SK-N-SH (cell line): ENCODE measurements at regions not wholly inside any gene's neighbourhood (a gene's known extent, or its start where the extent isn't known, plus 50 kb on each side); places are given as distances from the start of the nearest gene placed in this dataset.

ENCODE experiments used
- CTCF ChIA-PET: fragments of 300-600, 350-600 bp; formaldehyde crosslinking; extraction: SDS; loops from one replicate; lab custom pipeline; 2021; lab: Yijun Ruan, JAX
- POLR2A ChIA-PET: fragments of 350-600 bp; sonication (Branson Sonifier 250); formaldehyde crosslinking; extraction: SDS; loops from one replicate; lab custom pipeline; 2020; ENCODE audit warnings: antibody characterized with exemption, inconsistent platforms; lab: Yijun Ruan, JAX
- DNase-seq: peaks from one replicate; pipeline ENCODE4 v3.0.0; 2012
- H2AFZ ChIP-seq: fragments of 200-600 bp; sonication (generic); 2 replicates; pipeline ENCODE4 v1.8.1; 2016; ENCODE audit warnings: antibody characterized with exemption, mild to moderate bottlenecking, low read depth
- H3F3A ChIP-seq: fragments of 200-600 bp; sonication (generic); replicated peaks from 2 replicates; pipeline ENCODE3; 2016; ENCODE audit warnings: antibody characterized with exemption, mild to moderate bottlenecking; ENCODE audit not compliant: insufficient read depth
- H3K27ac ChIP-seq, 2 experiments: fragments of 200-500 bp in 1 of 2; fragments of 200-600 bp in 1 of 2; sonication (Bioruptor generic) in 1 of 2; sonication (generic), shearing (Covaris generic) in 1 of 2; 2 replicates each; pipeline versions ENCODE4 v1.5.1 to v1.6.1; 2014 to 2016; ENCODE audit warnings: low read depth in 2 of 2, inconsistent platforms in 1 of 2, low read length in 1 of 2, mild to moderate bottlenecking in 1 of 2, mixed read lengths in 1 of 2
- H3K27me3 ChIP-seq: fragments of 200-600 bp; sonication (generic), shearing (Covaris generic); 2 replicates; pipeline ENCODE4 v1.6.1; 2016; ENCODE audit warnings: mixed run types; ENCODE audit not compliant: insufficient read depth
- H3K36me3 ChIP-seq, 2 experiments: fragments of 200-500 bp in 1 of 2; fragments of 200-600 bp in 1 of 2; sonication (Bioruptor generic) in 1 of 2; sonication (generic) in 1 of 2; replicated peaks in 1 of 2; 2 replicates each; pipeline versions ENCODE3 to v1.5.1; 2014 to 2016; ENCODE audit warnings: low read length in 1 of 2, mild to moderate bottlenecking in 1 of 2; ENCODE audit not compliant: insufficient read depth in 2 of 2, control insufficient read depth in 1 of 2
- H3K4me1 ChIP-seq, 2 experiments: fragments of 200-500 bp in 1 of 2; fragments of 200-600 bp in 1 of 2; sonication (Bioruptor generic) in 1 of 2; sonication (generic), shearing (Covaris generic) in 1 of 2; 2 replicates each; pipeline versions ENCODE4 v1.5.1 to v1.6.1; 2014 to 2016; ENCODE audit warnings: low read depth in 1 of 2, low read length in 1 of 2, mixed run types in 1 of 2; ENCODE audit not compliant: insufficient read depth in 2 of 2, control insufficient read depth in 1 of 2
- H3K4me2 ChIP-seq: fragments of 200-600 bp; sonication (generic), shearing (Covaris generic); 2 replicates; pipeline ENCODE4 v1.6.1; 2017; ENCODE audit warnings: mixed run types
- H3K4me3 ChIP-seq, 2 experiments: fragments of 200-500 bp in 1 of 2; fragments of 200-600 bp in 1 of 2; sonication (Bioruptor generic) in 1 of 2; sonication (generic), shearing (Covaris generic) in 1 of 2; 2 replicates each; pipeline versions ENCODE4 v1.5.1 to v1.8.1; 2014 to 2016; ENCODE audit warnings: low read depth in 2 of 2, inconsistent platforms in 1 of 2, low read length in 1 of 2, mild to moderate bottlenecking in 1 of 2, mixed read lengths in 1 of 2, moderate library complexity in 1 of 2
- H3K79me2 ChIP-seq: fragments of 200-600 bp; sonication (generic); 2 replicates; pipeline ENCODE4 v1.8.1; 2017; ENCODE audit warnings: mild to moderate bottlenecking; ENCODE audit not compliant: insufficient read depth
- H3K9ac ChIP-seq: fragments of 200-600 bp; sonication (generic); 2 replicates; pipeline ENCODE4 v1.6.1; 2017; ENCODE audit warnings: mixed run types
- H3K9me2 ChIP-seq: fragments of 200-600 bp; sonication (generic); 2 replicates; pipeline ENCODE4 v1.6.1; 2017; ENCODE audit warnings: mixed run types
- H3K9me3 ChIP-seq: fragments of 200-600 bp; sonication (generic); 2 replicates; pipeline ENCODE4 v1.6.1; 2017; ENCODE audit warnings: mixed run types, mild to moderate bottlenecking, moderate library complexity
- H4K20me1 ChIP-seq: fragments of 200-600 bp; sonication (generic); 2 replicates; pipeline ENCODE4 v1.6.1; 2017; ENCODE audit warnings: mild to moderate bottlenecking, mixed run types; ENCODE audit not compliant: insufficient read depth
- CHD2 ChIP-seq: fragments of 150-350 bp; IDR thresholded peaks from 2 replicates; pipeline ENCODE4 v1.6.1; 2018; ENCODE audit warnings: low read length; ENCODE audit not compliant: partially characterized antibody
- ELF1 ChIP-seq: IDR thresholded peaks from 2 replicates; pipeline ENCODE4 v1.4.0; 2012
- FOXJ3 ChIP-seq: sonication (generic); formaldehyde crosslinking; IDR thresholded peaks from 2 replicates; pipeline ENCODE4 v1.5.1; 2020; ENCODE audit warnings: mild to moderate bottlenecking, missing genetic modification reagents
- GABPA ChIP-seq: IDR thresholded peaks from 2 replicates; pipeline ENCODE4 v1.4.0; 2012; ENCODE audit warnings: low read depth, mild to moderate bottlenecking
- GATA2 ChIP-seq: sonication (generic); formaldehyde crosslinking; IDR thresholded peaks from 2 replicates; pipeline ENCODE4 v1.5.0; 2020; ENCODE audit warnings: mild to moderate bottlenecking, missing genetic modification reagents
- NFIC ChIP-seq: IDR thresholded peaks from 2 replicates; pipeline ENCODE4 v1.4.0; 2012; ENCODE audit warnings: borderline replicate concordance
- NRF1 ChIP-seq: IDR thresholded peaks from 2 replicates; pipeline ENCODE4 v1.6.1; 2012; ENCODE audit warnings: low read depth, mild to moderate bottlenecking, low read length
- POLR2AphosphoS5 ChIP-seq: IDR thresholded peaks from 2 replicates; pipeline ENCODE4 v1.6.1; 2012; ENCODE audit warnings: low read depth, low read length
- RAD21 ChIP-seq: IDR thresholded peaks from 2 replicates; pipeline ENCODE4 v1.6.1; 2012; ENCODE audit warnings: mild to moderate bottlenecking, low read length
- RCOR1 ChIP-seq: fragments of 150-350 bp; IDR thresholded peaks from 2 replicates; pipeline ENCODE4 v1.6.1; 2017; ENCODE audit warnings: antibody characterized with exemption, low read length
- RXRA ChIP-seq: IDR thresholded peaks from 2 replicates; pipeline ENCODE4 v1.4.0; 2012; ENCODE audit warnings: low read depth, mild to moderate bottlenecking, borderline replicate concordance
- SMC3 ChIP-seq: IDR thresholded peaks from 2 replicates; pipeline ENCODE4 v1.6.1; 2012; ENCODE audit warnings: low read depth, low read length, improper control_type of control experiment
- TCF12 ChIP-seq: IDR thresholded peaks from 2 replicates; pipeline ENCODE4 v1.4.0; 2012
- YY1 ChIP-seq: IDR thresholded peaks from 2 replicates; pipeline ENCODE4 v1.4.0; 2012; ENCODE audit warnings: low read depth, mild to moderate bottlenecking
- WGBS: methylation state at CpG from one replicate; pipeline ENCODE4 v1.1.6; 2017; ENCODE audit warnings: low lambda C conversion rate; 5-methylcytosine and 5-hydroxymethylcytosine counted together
- TF ChIP-seq, protein P1 (sequence below): IDR thresholded peaks from 2 replicates; pipeline ENCODE4 v1.4.0; 2012; ENCODE audit warnings: low read depth, borderline replicate concordance
- TF ChIP-seq, protein P2 (sequence below): IDR thresholded peaks from 2 replicates; pipeline ENCODE4 v1.4.0; 2012; ENCODE audit warnings: low read depth
- TF ChIP-seq, protein P3 (sequence below): fragments of 200-600 bp; sonication (generic); IDR thresholded peaks from 2 replicates; pipeline ENCODE4 v1.6.1; 2017; ENCODE audit warnings: antibody characterized with exemption, mild to moderate bottlenecking, moderate library complexity

DNA sequence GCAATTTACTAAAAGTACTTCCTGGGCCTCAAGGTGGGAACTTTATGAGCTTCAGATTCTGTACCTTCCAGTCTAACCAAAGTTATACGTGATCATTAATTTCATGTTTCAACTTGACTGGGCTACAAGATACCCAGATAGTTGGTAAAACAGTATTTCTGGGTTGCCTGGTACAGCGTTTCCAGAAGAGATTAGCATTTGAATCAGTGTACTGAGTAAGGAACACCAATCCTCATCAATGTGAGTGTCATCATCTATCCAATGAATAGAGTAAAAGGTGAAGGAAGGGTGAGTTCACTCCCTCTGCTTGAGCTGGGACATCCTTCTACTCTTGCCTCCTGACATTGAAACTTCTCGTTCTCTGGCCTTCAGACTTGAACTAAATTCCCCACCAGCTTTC, 274.5 kb upstream of the ID2 start:
- Histone ChIP-seq H3K9me2 (no peaks in the 10 kb centered on the region), H2AFZ (no peak overlapping the region), H3K79me2 (no peaks in the 10 kb centered on the region), H3K27me3 (no peaks in the 10 kb centered on the region), H3K4me1 (peaks cover 0 to 4% of the 10 kb centered on the region in 2 experiments; a peak in 1 of 4 replicates), H3K4me3 (no peak overlapping the region), H3F3A (no peaks in the 10 kb centered on the region), H3K4me2 (no peak overlapping the region), H4K20me1 (no peaks in the 10 kb centered on the region), H3K36me3 (no peaks in the 10 kb centered on the region), H3K9me3 (no peaks in the 10 kb centered on the region), H3K27ac (no peak overlapping the region), H3K9ac (no peak overlapping the region)
- no peak for DNase-seq
- ChIA-PET CTCF (interaction anchor here (1.0 kb wide), 1 partner anchor 12 kb away, joined by 3 read pairs; no protein-coding TSS in a partner anchor), POLR2A (no interaction called here)
- TF ChIP-seq POLR2AphosphoS5 = no peak
- TF ChIP-seq SMC3 = no peak
- TF ChIP-seq NRF1 = no peak
- no peak for TF ChIP-seq YY1
- no peak for TF ChIP-seq TCF12
- no peak for TF ChIP-seq GABPA
- no peak for TF ChIP-seq GATA2 (CRISPR knock-in tag)
- TF ChIP-seq, protein P1, sequence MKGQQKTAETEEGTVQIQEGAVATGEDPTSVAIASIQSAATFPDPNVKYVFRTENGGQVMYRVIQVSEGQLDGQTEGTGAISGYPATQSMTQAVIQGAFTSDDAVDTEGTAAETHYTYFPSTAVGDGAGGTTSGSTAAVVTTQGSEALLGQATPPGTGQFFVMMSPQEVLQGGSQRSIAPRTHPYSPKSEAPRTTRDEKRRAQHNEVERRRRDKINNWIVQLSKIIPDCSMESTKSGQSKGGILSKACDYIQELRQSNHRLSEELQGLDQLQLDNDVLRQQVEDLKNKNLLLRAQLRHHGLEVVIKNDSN = no peak
- TF ChIP-seq, protein P2, sequence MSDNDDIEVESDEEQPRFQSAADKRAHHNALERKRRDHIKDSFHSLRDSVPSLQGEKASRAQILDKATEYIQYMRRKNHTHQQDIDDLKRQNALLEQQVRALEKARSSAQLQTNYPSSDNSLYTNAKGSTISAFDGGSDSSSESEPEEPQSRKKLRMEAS = no peak
- TF ChIP-seq RXRA = no peak
- TF ChIP-seq FOXJ3 = no peak
- no peak for TF ChIP-seq RAD21
- no peak for TF ChIP-seq ELF1
- TF ChIP-seq, protein P3, sequence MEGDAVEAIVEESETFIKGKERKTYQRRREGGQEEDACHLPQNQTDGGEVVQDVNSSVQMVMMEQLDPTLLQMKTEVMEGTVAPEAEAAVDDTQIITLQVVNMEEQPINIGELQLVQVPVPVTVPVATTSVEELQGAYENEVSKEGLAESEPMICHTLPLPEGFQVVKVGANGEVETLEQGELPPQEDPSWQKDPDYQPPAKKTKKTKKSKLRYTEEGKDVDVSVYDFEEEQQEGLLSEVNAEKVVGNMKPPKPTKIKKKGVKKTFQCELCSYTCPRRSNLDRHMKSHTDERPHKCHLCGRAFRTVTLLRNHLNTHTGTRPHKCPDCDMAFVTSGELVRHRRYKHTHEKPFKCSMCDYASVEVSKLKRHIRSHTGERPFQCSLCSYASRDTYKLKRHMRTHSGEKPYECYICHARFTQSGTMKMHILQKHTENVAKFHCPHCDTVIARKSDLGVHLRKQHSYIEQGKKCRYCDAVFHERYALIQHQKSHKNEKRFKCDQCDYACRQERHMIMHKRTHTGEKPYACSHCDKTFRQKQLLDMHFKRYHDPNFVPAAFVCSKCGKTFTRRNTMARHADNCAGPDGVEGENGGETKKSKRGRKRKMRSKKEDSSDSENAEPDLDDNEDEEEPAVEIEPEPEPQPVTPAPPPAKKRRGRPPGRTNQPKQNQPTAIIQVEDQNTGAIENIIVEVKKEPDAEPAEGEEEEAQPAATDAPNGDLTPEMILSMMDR = no peak
- 75% methylated on average over 3 of the region's 3 CpGs for WGBS

DNA sequence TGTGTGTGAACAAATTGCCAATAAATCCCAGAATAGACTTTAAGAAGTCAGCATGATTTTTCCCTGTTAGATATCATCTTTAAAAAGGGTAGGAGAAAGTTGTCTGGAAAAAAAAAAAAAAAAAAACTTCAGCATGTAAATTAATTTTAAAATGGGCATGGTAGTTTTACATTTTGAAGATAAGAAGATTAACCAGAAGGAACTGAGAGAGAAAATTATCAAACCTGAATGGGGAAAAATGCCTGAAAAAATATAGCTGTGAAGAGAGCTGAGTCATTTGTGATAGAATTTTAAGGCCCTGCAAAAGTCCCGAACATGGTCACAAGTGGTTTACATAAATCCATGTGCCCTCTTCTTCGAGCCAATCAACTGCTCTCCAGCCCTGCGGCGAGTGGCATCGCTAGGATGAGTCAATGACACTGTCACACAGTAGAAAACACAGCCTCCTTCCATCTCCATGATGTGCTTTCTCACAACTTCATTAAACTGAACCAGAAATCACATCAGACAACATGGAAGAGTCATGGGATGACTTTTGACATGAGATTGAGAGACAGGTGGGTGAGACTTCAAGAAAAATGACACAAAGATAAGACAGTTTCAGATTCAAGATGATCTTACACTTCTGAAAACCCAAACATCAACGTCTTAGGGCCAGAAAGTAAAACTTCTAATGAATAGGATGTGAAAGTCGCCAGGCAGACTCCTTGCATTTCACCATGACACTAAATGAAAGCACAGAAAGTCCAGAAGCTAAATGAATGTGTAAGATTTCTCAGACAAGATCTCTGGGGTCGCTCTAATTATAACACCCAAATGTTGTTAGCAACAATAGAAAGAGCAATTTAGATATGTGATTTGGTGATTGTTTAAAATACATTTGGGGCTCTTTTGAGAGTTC, 273.0 kb upstream of the ID2 start:
- Histone ChIP-seq H3F3A (no peaks in the 10 kb centered on the region), H3K36me3 (no peaks in the 10 kb centered on the region), H3K4me1 (peaks cover 0 to 3% of the 10 kb centered on the region in 2 experiments; a peak in 1 of 4 replicates), H3K9me2 (no peaks in the 10 kb centered on the region), H3K9ac (no peak overlapping the region), H3K9me3 (no peaks in the 10 kb centered on the region), H3K27me3 (no peaks in the 10 kb centered on the region), H3K4me3 (no peak overlapping the region), H2AFZ (no peak overlapping the region), H3K27ac (no peak overlapping the region), H3K4me2 (no peak overlapping the region), H3K79me2 (no peaks in the 10 kb centered on the region)
- POLR2A ChIA-PET = no interaction called here
- CTCF ChIA-PET = no interaction called here
- TF ChIP-seq SMC3 (no peak), RCOR1 (no peak), FOXJ3 (no peak), CHD2 (no peak), NFIC (no peak), GATA2 (CRISPR knock-in tag) (no peak), TCF12 (no peak)
- TF ChIP-seq, protein P1 = no peak
- TF ChIP-seq, protein P2 = no peak
- TF ChIP-seq, all 33 proteins: peak for 0
- WGBS = 66% methylated on average over 8 of the region's 8 CpGs
- DNase-seq = no peak
- no peaks in the 10 kb centered on the region for H4K20me1 ChIP-seq
